GM21737 (cell line): ENCODE measurements at regions not wholly inside any gene's neighbourhood (a gene's known extent, or its start where the extent isn't known, plus 50 kb on each side); places are given as distances from the start of the nearest gene placed in this dataset.
A peak's percentile ranks its signal among the peaks of the same experiment; 100 is the strongest.
"Not testable (repeated sequence)": the region's sequence is repeated elsewhere in the genome, so short reads cannot be mapped to it uniquely, and the experiment has no call there.

ENCODE experiments used
- ATAC-seq: cut with Tn5 transposase; IDR thresholded peaks from one replicate; pipeline ENCODE4 v1.9.1; 2021; ENCODE audit warnings: mild to moderate bottlenecking, moderate library complexity; ENCODE audit not compliant: unreplicated experiment

GRCh38 chr6:119980802-119981201 lies 631.2 kb upstream of the MAN1A1 start:
- ATAC-seq, result no peak

- ATAC-seq, result no peak
Observed at GRCh38 chr6:119979862-119980261, 630.3 kb upstream of the MAN1A1 start.

- ATAC-seq, result no peak
Observed at GRCh38 chr6:119978274-119978889, 628.8 kb upstream of the MAN1A1 start.

GRCh38 chr6:119974430-119975159 lies 625.0 kb upstream of the MAN1A1 start:
- ATAC-seq, result no peak

GRCh38 chr6:119966484-119966883 lies 616.9 kb upstream of the MAN1A1 start:
- ATAC-seq, result peak; percentile 57

- no peak for ATAC-seq
Observed at GRCh38 chr6:119965900-119966299, 616.3 kb upstream of the MAN1A1 start.

- no peak for ATAC-seq
Observed at GRCh38 chr6:119965008-119965407, 615.4 kb upstream of the MAN1A1 start.

- no peak for ATAC-seq
Observed at GRCh38 chr6:119962505-119962904, 612.9 kb upstream of the MAN1A1 start.

- ATAC-seq, result no peak
Observed at GRCh38 chr6:119961450-119961849, 611.9 kb upstream of the MAN1A1 start.

GRCh38 chr6:119960456-119960855 lies 610.9 kb upstream of the MAN1A1 start:
- ATAC-seq, result no peak

GRCh38 chr6:119960036-119960435 lies 610.5 kb upstream of the MAN1A1 start:
- no peak for ATAC-seq

GRCh38 chr6:119957195-119957594 lies 607.6 kb upstream of the MAN1A1 start:
- ATAC-seq, result no peak

GRCh38 chr6:119952696-119953095 lies 603.1 kb upstream of the MAN1A1 start:
- ATAC-seq, result no peak

GRCh38 chr6:119950681-119951080 lies 601.1 kb upstream of the MAN1A1 start:
- ATAC-seq, result no peak

GRCh38 chr6:119942078-119942752 lies 592.7 kb upstream of the MAN1A1 start:
- ATAC-seq, result no peak

GRCh38 chr6:119938752-119939151 lies 589.2 kb upstream of the MAN1A1 start:
- no peak for ATAC-seq

GRCh38 chr6:119934816-119935215 lies 585.3 kb upstream of the MAN1A1 start:
- no peak for ATAC-seq

- no peak for ATAC-seq
Observed at GRCh38 chr6:119929121-119929520, 579.6 kb upstream of the MAN1A1 start.

- not testable (repeated sequence) for ATAC-seq
Observed at GRCh38 chr6:119924888-119925287, 575.3 kb upstream of the MAN1A1 start.

GRCh38 chr6:119922814-119923213 lies 573.3 kb upstream of the MAN1A1 start:
- ATAC-seq, result no peak

- no peak for ATAC-seq
Observed at GRCh38 chr6:119921491-119922010, 572.0 kb upstream of the MAN1A1 start.

GRCh38 chr6:119917186-119917585 lies 567.6 kb upstream of the MAN1A1 start:
- ATAC-seq, result no peak
